OCI-LY1 (cell line): ENCODE measurements at regions not wholly inside any gene's neighbourhood (a gene's known extent, or its start where the extent isn't known, plus 50 kb on each side); places are given as distances from the start of the nearest gene placed in this dataset.

Experiments used
- H2AFZ ChIP-seq: fragments of 200-600 bp; sonication (generic), shearing (Covaris generic); 2 replicates; pipeline ENCODE4 v1.6.0; 2014; ENCODE audit warnings: antibody characterized with exemption, mild to moderate bottlenecking, low read length
- H3F3A ChIP-seq: fragments of 200-600 bp; sonication (generic), shearing (Covaris generic); 2 replicates; pipeline ENCODE4 v1.6.0; 2014; ENCODE audit warnings: mild to moderate bottlenecking, antibody characterized with exemption, low read length, moderate library complexity; ENCODE audit not compliant: insufficient read depth
- H3K27ac ChIP-seq: fragments of 200-600 bp; sonication (generic); 2 replicates; pipeline ENCODE4 v1.5.1; 2014; ENCODE audit warnings: low read length, mixed run types, mild to moderate bottlenecking, low read depth; ENCODE audit not compliant: poor library complexity, severe bottlenecking
- H3K27me3 ChIP-seq: fragments of 200-600 bp; sonication (generic); 2 replicates; pipeline ENCODE4 v1.6.0; 2014; ENCODE audit warnings: antibody characterized with exemption, mild to moderate bottlenecking, low read length, moderate library complexity; ENCODE audit not compliant: insufficient read depth
- H3K36me3 ChIP-seq: fragments of 200-600 bp; sonication (generic); 2 replicates; pipeline ENCODE4 v1.6.1; 2014; ENCODE audit warnings: mild to moderate bottlenecking, antibody characterized with exemption, low read length, moderate library complexity, mixed read lengths; ENCODE audit not compliant: insufficient read depth
- H3K4me1 ChIP-seq: fragments of 200-600 bp; sonication (generic); 2 replicates; pipeline ENCODE4 v1.5.1; 2014; ENCODE audit warnings: mild to moderate bottlenecking, low read length, moderate library complexity; ENCODE audit not compliant: insufficient read depth, severe bottlenecking
- H3K4me2 ChIP-seq: fragments of 200-600 bp; sonication (generic), shearing (Covaris generic); 2 replicates; pipeline ENCODE4 v1.6.1; 2014; ENCODE audit warnings: low read length
- H3K4me3 ChIP-seq: fragments of 200-600 bp; sonication (generic); 2 replicates; pipeline ENCODE4 v1.5.1; 2014; ENCODE audit warnings: low read length, low read depth, mild to moderate bottlenecking, mixed read lengths; ENCODE audit not compliant: poor library complexity, severe bottlenecking
- H3K79me2 ChIP-seq: fragments of 200-600 bp; shearing (Covaris generic); 2 replicates; pipeline ENCODE4 v1.6.1; 2016; ENCODE audit warnings: mixed run types, low read length, mixed read lengths; ENCODE audit not compliant: insufficient read depth
- H3K9ac ChIP-seq: fragments of 200-600 bp; sonication (generic), shearing (Covaris generic); 2 replicates; pipeline ENCODE4 v1.6.1; 2014; ENCODE audit warnings: mild to moderate bottlenecking, low read length, mixed read lengths
- H3K9me2 ChIP-seq: fragments of 200-600 bp; sonication (generic), shearing (Covaris generic); 2 replicates; pipeline ENCODE4 v1.6.1; 2014; ENCODE audit warnings: low read depth, mild to moderate bottlenecking, low read length, mixed read lengths
- H3K9me3 ChIP-seq: fragments of 200-600 bp; shearing (Covaris generic); 2 replicates; pipeline ENCODE4 v1.6.1; 2014; ENCODE audit warnings: low read length, mixed read lengths
- H4K20me1 ChIP-seq: fragments of 200-600 bp; sonication (generic), shearing (Covaris generic); 2 replicates; pipeline ENCODE4 v1.6.0; 2016; ENCODE audit warnings: mild to moderate bottlenecking, low read length; ENCODE audit not compliant: insufficient read depth
- EZH2 ChIP-seq: fragments of 200-600 bp; sonication (generic), shearing (Covaris generic); IDR thresholded peaks from 2 replicates; pipeline ENCODE4 v1.8.0; 2017; ENCODE audit warnings: borderline replicate concordance, mixed run types, mild to moderate bottlenecking, antibody characterized with exemption, low read length, moderate library complexity, mixed read lengths
- TF ChIP-seq, protein P1 (sequence below): fragments of 200-600 bp; sonication (generic), shearing (Covaris generic); IDR thresholded peaks from 2 replicates; pipeline ENCODE4 v1.5.1; 2017; ENCODE audit warnings: mild to moderate bottlenecking, antibody characterized with exemption, low read length, moderate library complexity, mixed read lengths

DNA sequence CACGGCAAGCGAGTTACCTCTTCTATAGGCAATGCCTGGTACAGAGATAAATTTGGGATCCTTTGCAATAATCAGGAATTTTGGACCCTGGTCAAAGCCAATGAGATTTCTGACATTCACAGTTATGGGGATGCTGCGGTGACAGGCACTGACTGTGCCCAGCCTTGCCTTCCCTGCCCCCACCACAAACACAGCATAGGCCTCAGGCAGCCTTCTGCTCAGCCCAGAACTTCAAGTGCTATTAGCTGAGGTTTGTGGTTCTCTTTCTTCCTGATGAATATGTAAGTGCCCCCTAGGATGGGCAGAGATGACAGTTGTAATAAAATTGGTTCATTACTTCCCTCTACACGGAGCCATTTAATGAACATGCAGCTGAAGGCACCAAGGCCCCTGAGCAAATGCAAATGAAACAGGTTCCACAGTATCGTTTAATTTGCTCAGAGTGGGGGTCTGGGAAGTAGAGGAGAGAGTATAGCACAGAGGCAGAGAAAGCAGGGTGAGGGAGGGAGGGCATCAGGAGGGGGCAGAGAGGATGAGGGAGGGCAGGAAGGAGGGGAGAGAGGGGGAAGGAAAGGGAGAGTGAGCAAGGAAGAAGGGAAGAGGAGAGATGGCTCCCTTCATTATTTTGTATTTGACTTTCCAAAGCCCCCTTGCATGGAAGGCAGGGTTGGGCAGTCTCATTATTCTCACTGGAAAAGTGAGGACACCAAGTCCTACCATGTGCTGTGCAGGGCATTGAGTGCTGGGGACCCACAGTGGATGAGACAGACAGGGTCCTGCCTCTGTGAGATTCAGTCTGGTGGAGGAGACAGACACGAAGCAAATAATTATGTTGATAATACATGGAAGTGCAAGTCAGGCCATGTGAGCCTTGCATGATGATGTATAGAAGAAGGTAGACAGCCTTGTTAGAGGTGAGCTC is 513.0 kb downstream of the PTPRU start:
- Histone ChIP-seq H3K9me2 (no peaks in the 10 kb centered on the region), H3K4me2 (no peak overlapping the region), H3K4me3 (no peak overlapping the region), H2AFZ (no peak overlapping the region), H3K27me3 (no peaks in the 10 kb centered on the region), H3K4me1 (no peaks in the 10 kb centered on the region), H4K20me1 (no peaks in the 10 kb centered on the region), H3K79me2 (no peaks in the 10 kb centered on the region), H3K36me3 (no peaks in the 10 kb centered on the region), H3K27ac (no peak overlapping the region), H3F3A (no peaks in the 10 kb centered on the region), H3K9ac (no peak overlapping the region), H3K9me3 (no peaks in the 10 kb centered on the region)
- TF ChIP-seq, protein P1, sequence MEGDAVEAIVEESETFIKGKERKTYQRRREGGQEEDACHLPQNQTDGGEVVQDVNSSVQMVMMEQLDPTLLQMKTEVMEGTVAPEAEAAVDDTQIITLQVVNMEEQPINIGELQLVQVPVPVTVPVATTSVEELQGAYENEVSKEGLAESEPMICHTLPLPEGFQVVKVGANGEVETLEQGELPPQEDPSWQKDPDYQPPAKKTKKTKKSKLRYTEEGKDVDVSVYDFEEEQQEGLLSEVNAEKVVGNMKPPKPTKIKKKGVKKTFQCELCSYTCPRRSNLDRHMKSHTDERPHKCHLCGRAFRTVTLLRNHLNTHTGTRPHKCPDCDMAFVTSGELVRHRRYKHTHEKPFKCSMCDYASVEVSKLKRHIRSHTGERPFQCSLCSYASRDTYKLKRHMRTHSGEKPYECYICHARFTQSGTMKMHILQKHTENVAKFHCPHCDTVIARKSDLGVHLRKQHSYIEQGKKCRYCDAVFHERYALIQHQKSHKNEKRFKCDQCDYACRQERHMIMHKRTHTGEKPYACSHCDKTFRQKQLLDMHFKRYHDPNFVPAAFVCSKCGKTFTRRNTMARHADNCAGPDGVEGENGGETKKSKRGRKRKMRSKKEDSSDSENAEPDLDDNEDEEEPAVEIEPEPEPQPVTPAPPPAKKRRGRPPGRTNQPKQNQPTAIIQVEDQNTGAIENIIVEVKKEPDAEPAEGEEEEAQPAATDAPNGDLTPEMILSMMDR: no peak
- no peak for TF ChIP-seq EZH2

DNA sequence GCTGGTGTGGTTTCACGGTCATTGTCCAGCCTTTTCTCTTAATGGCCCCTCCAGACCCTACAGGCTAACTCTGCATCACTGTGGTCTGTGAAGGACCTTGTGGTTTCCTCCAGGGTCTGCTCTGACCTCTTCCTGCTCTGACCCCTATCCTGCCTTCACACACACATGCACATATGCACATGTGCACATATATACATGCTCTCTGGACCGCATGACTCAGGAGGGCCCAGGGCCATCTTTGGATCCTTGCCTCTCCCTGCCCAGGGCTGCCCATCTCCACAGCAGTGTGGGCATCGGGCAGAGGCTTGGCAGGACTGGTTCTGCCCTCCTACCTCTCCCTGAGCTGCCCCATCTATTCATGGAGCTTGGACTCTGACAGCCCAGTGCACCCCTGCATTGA is 510.9 kb downstream of the PTPRU start:
- Histone ChIP-seq H3K27ac (no peak overlapping the region), H3K27me3 (no peaks in the 10 kb centered on the region), H3K9me3 (no peaks in the 10 kb centered on the region), H2AFZ (no peak overlapping the region), H3K4me1 (no peaks in the 10 kb centered on the region), H3K9me2 (no peaks in the 10 kb centered on the region), H4K20me1 (no peaks in the 10 kb centered on the region), H3F3A (no peaks in the 10 kb centered on the region), H3K9ac (no peak overlapping the region), H3K36me3 (no peaks in the 10 kb centered on the region), H3K79me2 (no peaks in the 10 kb centered on the region), H3K4me3 (no peak overlapping the region), H3K4me2 (no peak overlapping the region)
- TF ChIP-seq, protein P1: no peak
- TF ChIP-seq EZH2: no peak

DNA sequence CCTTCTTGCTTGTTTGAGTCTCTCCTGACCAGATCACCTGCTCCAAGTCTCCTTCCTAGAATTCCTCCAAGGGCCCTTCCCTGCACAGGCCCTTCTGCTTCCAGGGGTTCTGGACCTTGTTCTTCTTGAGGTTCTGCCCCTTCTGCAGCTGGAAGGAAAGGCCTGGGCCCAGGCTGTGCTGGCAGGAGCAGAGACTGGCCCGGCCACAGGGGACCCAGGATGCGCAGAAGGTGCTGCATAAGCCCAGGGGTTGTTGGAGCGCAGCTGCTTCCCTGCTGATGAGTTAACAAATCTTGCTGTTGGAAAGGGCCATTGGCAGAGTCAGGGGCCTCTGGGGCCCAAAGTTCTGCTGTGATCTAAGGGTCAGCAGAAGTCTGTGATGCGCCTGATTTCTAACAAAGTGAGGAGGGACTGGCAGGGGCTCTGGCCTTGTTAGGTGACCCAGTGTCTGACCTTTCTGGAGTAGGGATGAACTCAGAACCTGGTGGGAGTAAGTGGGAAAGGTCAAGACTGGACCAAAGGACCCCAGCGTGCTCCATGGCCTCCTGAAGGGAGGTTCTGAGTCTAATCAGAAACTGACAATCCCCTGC is 509.8 kb downstream of the PTPRU start:
- TF ChIP-seq EZH2: no peak
- TF ChIP-seq, protein P1: no peak
- Histone ChIP-seq H3K9me2 (no peaks in the 10 kb centered on the region), H3F3A (no peaks in the 10 kb centered on the region), H3K9ac (no peak overlapping the region), H3K4me2 (no peak overlapping the region), H3K79me2 (no peaks in the 10 kb centered on the region), H3K27me3 (no peaks in the 10 kb centered on the region), H2AFZ (no peak overlapping the region), H3K27ac (no peak overlapping the region), H3K4me3 (no peak overlapping the region), H3K36me3 (no peaks in the 10 kb centered on the region), H3K9me3 (no peaks in the 10 kb centered on the region), H3K4me1 (no peaks in the 10 kb centered on the region), H4K20me1 (no peaks in the 10 kb centered on the region)
